ENCODE measurements at regions not wholly inside any gene's neighbourhood (a gene's known extent, or its start where the extent isn't known, plus 50 kb on each side); places are given as distances from the start of the nearest gene placed in this dataset.

DNA sequence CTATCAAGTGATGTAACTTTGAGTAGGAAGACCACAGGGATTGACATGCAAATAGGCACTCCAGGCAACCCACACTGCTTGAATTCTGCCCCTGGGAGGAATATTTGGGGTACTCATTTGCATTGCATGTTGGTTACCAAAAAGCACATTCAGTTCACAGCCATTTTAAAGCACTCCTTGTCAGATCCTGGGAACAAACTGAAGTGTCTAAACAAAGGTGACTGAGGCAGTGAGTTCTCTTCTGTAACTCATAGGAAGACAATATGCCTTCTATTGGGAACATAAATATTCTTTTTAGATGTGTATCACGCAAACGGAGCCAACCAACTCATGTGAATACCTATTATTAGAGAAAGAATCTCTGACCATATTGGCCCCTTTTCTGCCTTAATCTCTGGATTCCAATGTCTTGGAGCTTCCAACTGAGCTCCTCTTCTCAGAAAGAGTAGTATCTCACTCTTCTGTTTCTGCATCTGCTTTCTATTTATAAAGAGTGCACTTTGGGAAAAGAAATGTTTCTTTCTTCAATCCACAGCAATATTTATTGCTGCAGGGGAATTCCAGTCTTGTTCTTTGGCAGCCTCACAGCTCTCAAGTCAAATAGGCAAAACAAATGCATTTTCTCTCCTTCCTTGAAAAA lies 125.7 kb upstream of the NBEA start:
- no peak for DNase-seq (ENCODE audit: low spot score)

DNA sequence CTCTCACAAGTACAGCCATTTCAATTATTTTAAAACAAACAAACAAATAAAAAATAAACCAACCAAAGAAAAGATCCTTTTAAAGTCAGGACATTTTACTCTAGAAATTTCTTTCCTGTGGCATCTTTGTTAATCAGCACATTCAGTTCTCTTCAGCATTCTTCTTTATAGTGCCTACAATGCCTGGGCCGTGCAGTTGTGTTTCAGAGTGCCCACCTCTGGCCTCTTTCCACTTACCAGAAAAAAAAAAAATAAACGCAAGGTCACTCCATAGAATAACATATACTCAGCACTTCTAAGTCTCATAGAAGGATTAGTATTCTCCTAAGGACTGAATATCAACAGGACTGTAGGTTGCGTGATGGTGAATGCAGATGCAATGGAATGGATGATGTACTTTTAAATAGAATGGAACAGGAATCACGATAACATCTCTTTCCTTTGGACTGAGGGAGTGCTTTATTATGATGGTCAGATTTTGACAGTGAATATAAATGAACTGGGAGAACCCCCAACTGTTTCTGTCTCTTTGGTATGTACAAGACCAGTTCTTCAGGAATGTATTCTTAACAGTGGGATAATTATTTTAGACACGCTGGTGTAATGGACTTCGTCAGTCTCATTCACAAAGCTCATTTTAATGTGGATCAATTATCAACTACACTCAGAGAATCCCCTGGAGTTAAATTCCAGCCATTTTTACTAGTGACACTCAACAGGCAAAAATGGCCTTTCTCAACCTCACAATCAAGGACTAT lies 125.0 kb upstream of the NBEA start:
- DNase-seq (ENCODE audit: low spot score): no peak

DNA sequence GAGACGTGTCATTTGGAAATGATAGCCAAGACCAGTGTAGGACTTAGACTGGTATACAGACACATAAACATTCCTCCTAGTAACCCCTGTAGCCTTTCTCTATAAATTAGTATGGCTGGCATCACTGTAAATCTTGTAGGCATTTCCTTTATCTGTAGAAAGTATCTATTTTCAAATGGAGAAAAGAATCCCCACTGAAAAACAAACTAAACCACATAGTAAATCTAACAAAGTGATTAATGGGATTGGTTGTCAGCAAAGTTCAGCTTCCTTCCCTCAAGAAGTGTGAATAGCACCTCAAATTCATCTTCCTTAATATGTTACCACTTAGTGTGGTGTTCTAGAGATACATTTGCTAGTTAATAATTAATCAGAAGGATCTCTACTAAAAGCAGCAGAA lies 119.4 kb upstream of the NBEA start:
- DNase-seq (ENCODE audit: low spot score): no peak

DNA sequence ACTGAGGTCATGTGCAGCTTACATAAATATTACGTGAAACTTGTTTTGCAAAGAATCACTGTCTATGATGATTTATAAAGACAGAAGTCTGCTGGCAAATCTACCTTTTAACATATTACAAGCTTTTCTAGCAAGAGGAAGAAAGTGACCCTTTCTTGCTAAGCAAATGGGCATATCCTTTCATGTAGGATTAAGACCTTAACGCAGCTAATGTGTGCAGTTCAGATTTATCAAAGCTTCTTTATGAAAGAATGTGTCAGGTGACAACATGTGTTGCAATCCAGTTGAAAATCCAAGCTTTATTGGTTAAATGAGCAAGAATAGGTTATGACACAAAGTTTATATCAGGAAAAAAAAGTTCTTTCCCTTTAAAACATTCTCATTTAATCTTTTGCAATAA lies 115.6 kb upstream of the NBEA start:
- no peak for DNase-seq (ENCODE audit: low spot score)

DNA sequence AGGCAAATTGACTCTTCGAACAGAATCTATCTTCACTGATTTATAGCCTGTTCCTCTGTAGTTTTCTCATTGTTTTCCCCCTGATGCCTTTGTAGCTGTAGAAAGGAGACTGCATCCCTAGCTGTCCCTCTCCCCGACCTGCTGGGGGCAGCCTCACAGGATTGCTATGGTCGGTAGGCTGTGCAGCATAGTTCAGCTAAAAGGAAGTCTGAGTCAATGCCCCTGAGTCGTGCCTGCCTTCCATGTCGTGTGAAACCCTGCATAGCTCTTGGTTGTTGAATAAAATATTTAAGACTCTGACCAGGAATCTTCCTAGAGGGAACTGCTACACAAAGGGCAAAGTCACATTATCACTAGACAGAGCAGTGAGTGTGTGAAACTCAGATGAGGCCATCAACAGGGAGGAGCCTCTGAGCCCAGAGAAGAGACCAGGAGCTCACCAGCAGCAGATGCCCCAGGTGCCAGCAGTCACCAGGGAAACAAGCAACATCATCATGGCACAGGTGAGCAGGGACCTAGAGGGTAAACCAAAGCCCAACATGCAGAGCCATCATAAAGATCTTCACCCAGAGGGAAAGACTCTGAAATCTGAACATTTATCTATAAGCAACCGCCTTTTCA lies 108.4 kb upstream of the NBEA start:
- no peak for DNase-seq (ENCODE audit: low spot score)

DNA sequence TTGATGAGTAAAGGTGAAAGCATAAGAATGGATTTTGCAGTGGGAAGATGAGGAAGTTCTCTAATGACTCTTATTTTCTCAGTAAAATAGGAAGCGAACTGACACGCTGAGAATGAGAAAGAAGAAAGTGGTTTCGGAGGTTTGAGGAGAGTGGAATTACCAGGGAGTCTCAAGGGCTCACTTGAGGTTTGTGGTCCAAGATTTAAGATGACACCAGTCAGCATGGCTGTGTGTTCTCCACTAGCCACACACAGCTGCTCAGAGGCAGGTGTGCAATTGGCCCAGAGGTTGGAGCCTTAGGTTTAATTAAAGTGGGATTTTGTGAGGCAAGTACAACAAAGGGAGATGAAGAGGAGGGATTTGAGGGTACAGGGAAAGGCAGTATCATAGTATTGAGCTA lies 99.6 kb upstream of the NBEA start:
- no peak for DNase-seq (ENCODE audit: low spot score)

DNA sequence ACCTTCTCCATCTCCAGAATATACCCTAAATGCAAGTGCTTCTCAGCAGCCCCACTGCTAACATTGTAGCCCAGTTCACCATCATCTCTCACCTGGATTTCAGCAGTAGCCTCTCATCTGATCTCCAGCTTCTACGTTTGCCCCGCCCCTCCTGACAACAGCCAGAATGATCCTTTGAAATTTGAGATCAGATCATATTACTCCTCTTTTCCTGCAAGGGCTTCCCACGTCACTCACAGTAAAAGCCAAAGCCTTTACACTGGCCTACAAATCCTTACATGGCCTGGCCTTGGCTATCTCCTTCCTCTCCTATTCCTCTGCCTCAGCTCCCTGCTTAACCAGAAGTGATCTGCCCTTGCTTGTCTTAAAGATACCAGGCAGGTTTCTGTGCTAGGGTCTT lies 94.3 kb upstream of the NBEA start:
- DNase-seq (ENCODE audit: low spot score): no peak

DNA sequence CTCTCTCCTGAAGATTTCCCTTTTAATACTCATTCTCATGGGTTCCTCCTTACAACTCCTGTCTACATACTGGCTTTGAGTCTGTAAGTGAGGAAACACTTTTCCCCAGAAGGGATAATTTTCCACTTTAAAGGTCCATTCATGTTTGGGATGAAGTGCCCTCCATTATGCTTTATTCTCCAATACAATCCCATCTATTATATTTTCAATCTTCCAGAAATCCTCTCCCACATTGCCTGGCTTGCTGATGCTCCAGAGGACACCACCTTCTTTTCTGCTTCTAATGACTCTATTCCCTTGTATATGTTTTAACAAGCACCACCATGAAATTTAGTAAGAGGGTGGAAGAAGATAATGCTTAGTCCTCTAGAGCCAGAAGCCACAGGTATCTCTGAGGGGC lies 92.7 kb upstream of the NBEA start:
- no peak for DNase-seq (ENCODE audit: low spot score)

DNA sequence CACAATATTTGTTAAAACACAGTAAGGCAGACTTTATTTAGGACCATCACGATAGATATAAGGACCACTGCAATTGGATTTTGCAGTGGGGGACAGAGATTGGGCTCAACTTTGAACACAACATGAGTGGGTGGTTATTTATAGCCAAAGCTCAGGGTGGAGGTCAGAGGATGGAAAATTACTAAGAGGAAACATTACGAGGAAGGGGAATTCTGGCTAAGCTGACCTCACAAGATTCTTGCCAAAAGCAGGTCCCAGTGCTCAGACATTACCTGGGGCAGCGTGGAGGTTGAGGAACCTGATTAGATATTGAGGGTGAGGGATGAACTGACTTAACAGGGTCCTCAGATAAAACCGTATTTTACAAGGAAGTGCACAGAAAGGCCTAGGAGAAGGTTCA lies 88.9 kb upstream of the NBEA start:
- DNase-seq (ENCODE audit: low spot score): no peak

DNA sequence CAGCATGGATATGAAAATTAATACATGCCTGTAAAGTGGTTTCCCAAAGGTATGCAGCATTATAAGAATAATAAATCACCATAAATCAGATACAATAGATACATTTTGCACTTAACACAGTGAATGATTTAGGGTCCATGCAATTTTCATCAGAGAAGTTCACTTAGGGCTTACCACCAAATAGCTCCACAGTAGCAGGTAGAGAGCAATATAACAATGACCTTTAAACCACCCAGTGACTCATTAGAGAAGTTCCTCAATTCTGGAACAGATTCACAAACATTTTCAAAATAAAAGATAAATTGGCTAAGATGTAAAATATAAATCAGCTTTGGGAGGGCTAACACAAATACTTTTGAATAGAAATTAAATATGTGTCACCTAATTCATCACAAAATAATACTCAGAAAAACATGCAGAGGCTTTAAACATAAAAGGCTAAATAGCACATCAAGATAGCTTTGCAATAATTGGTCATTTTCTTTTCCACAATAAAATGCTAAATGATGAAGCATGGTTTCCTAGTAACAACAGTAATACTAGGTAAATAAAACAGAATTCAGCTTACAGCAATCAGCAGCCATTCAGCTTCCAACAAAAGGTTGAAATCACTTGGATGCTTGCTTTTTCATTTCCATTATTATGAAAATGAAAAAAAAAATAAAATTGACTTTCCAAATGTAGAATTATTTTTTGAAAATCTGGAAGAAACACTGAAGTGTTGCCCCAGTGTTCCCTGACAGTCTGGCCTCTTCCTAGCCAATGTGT lies 84.3 kb upstream of the NBEA start:
- DNase-seq (ENCODE audit: low spot score): no peak

DNA sequence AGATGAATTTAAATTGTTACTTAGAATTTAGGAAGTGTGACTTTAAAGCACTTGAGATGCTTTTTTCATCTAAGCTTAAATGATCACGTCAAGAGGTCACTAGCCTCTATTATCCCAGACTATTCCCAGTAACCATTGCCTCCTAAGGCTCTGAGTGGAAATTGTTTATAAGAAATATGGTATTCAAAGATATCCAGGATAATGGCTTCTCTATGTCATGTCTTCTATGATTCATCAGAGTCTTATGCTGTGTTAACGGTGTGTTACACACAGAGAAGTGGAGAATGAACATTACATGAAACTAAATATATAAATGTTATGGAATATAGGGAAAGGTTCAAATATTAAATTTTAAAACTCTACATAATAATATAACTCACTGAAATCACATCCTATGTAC lies 79.8 kb upstream of the NBEA start:
- no peak for DNase-seq (ENCODE audit: low spot score)

DNA sequence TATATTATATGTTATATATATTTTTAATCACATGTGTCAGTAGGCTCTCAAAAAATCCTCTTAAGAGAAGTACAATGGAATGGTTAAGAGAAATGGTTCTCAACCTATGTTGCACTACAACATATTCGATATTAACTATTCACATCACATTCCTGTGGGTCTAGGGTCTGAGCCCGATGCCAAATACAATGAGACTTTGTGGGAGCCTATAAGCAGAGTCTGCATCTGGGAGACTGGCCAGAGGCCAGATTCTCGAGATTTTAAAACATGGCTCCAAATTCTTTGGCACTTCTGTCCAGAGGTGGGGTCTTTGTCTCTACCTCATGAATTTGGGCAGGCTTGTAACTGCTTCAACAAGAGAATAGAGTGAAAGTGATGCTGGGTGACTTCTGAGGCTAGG lies 79.4 kb upstream of the NBEA start:
- DNase-seq (ENCODE audit: low spot score): no peak

DNA sequence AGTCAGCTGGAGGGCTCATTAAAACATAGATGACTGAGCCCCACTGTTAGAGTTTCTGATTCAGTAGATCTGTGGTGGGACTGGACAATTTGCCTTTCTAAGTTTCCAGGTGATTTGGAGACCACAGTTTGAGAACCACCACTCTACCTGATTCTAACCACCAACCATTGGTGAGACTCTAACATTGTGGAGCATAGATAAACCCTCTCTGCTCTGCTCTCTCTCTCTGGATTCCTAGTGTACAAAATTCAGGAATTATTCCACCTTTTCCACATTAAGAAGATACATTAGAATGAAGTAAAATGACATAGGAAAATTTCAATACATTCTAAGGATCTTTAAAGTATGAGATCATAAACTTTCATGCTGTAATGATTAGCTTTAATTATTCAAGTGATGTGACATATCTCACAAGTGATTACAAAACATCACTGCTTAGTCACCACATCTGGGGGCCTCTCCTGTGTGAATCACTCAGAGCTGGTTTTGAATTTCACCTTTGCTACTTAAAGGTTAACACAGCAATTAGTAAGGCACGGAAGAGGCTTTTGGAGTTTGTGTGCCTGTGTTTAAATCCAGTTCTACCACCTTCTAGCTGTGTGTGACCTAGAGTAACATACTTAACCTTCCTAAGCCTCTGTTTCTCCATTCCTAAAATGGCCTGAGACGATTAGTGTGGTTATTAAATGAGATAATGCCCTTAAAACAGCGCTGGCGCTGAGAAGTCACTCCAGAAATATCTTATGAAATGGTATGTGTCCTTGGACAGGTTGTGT lies 78.5 kb upstream of the NBEA start:
- no peak for DNase-seq (ENCODE audit: low spot score)

DNA sequence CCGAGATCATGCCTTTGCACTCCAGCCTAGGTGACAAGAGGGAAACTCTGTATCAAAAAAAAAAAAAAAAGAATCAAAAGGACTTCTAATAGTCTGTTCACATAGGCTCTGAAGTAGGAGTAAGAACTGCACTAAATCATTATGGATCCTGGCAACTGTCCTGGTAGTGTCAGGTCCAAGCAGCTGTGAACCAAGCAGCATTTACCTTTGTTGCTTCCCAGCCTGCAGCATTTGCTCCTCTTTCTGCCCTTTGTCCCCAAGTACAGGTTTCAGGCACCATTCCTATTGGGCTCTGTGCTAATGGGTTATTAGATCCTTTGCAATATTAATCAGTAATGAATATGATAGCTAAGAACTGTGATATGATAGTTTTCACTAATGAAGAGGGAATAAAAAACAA lies 77.4 kb upstream of the NBEA start:
- DNase-seq (ENCODE audit: low spot score): no peak

DNA sequence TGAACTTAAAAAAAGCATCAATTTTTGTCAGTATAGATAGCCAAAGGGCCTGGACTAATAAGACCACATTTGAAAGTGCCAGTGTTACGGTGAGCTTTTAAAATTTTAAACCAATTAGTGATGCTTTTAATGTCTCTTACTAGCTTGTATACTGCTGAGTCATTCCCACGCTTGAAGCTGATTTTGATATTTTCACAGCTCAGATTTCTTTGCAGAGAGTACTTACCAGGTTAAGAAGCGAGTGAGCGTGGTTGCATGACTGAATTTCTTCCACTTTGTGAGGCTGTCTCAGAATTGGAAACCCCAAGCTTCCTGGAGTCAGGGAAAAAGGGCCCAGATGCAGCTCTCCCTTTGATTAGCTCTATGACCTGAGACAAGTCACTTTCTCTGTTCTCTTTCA lies 74.5 kb upstream of the NBEA start:
- DNase-seq (ENCODE audit: low spot score): no peak

DNA sequence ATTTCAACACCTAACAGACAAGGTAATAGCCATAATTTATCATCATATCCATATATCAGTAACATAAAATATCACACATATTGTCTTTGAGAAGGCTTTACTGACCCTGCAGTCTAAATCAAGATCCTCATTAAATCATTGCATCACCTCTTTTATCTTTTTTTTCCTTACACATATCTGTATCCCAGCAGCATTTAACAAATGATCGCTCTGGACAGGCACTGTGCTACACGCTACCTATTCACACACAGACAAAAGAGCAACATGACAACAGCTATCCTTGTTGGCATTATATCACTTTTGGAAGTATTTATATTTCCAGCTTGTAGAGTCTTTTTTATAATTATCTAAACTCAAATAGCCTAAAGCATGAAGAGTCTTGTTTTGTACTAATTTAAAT lies 73.3 kb upstream of the NBEA start:
- DNase-seq (ENCODE audit: low spot score): no peak

DNA sequence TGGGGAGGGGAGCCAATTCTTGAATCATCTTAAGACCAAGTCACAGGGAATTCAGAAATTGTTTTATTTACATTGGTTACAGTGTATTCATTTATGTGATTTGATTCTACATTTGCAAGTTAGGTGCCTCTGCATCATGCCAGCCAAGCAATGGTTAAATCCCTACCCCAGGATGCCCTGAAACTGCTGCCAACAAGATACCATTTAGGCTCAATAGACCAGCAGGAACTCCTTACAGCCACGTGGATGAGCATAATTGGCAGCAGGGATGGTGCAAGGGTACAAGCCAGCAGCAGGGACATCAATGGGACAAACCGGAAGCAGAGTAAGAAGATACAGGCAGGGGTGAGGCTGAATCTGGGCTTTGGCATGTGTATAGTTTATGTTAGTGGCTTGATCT lies 72.4 kb upstream of the NBEA start:
- no peak for DNase-seq (ENCODE audit: low spot score)

DNA sequence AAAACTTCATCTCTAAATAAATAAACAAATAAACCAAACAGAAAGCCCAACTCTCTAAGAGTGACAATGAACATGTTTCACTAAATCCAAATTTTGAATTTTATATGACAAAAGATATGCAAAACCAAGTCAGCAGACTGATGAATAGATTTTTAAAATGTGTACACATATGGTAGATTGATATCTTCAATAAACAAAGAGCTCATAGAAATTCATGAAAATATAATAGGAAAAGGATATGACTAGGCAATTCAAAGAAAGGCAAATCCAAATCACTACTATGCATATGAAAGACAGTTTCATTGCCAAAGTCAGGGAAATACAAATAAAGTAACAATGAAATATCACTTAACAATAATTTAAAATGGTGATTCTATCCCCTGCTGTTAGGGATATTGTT lies 63.7 kb upstream of the NBEA start:
- DNase-seq (ENCODE audit: low spot score): no peak

DNA sequence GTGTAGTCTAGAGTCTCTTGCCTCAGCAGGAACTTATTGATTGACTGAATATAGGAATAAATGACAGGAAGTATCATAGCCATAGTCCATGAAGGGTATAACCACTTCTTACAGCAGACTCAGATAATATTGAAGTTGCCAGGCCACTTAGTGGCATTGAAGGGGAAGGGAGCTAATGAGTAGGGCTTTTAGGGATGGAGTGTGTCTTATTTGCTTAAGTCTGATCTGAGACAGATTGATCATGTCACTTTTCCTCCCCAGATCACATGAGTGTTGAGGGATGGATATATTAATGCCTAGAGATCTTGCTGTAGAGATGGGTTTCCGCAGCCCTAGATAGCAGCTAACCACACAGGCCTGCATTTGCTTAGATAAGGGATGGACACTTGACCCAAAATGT lies 62.2 kb upstream of the NBEA start:
- no peak for DNase-seq (ENCODE audit: low spot score)

DNA sequence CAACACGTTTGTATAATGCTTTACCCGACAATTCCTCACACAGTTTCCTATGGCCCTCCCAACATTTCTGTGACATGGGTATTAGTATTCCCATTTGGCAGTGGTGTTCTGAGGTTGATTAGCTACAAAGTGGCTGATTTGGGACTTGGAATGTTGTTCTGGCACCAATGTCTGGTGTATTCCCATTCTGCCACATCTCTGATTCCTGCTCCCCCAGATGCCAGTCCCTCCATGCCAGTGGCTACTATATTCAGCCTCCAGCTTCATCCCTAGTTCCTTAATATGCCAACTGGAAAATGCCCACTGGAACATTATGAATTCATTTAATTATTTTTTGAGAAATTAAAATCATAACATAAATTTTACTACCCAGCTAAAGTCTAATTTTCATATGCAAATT lies 60.6 kb upstream of the NBEA start:
- no peak for DNase-seq (ENCODE audit: low spot score)

DNA sequence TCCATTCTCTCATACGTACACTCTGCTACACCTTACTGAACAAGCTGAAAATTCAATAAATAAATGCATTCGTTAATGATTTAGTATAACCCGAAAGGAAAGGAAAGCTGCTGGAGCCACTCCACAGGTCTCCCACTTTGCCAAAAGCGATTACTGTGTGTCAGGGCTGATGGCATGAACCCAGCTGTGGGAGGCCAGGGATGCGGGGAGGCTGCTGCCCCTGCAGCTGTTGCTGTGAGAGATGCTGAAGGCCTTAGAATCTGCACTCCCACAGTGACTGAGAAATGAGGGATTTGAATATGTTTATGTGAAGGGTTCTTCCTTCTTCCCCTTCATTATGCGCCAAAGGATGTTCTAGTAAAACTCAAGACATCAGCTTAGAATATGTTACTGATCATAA lies 58.7 kb upstream of the NBEA start:
- no peak for DNase-seq (ENCODE audit: low spot score)

DNA sequence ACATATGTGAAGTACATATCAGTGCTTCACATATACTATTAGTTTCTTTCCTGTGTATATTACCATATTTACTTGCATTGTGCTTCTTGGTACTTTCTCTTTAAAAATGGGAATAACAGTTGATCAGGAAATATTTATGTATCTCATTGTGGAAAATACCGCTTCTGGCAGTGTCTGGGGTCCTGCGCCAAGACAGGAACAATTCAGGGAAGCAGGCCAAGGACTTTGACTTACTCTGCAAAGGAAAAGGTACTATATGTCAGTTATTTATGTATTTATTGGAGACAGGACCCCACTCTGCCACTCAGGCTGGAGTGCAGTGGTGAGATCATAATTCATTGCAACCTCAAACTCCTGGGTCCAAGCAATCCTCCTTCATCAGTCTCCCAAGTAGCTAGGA lies 57.7 kb upstream of the NBEA start:
- DNase-seq (ENCODE audit: low spot score): no peak

All from D341Med (cell line).